Astrocyte of the spinal cord (primary cell): ENCODE measurements at regions not wholly inside any gene's neighbourhood (a gene's known extent, or its start where the extent isn't known, plus 50 kb on each side); places are given as distances from the start of the nearest gene placed in this dataset.

Source experiments
- DNase-seq: peaks from one replicate; pipeline ENCODE4 v3.0.0; 2011; ENCODE audit warnings: low read depth, low spot score
- H3K4me3 ChIP-seq: 2 replicates; pipeline ENCODE4 v1.5.1; 2011; ENCODE audit warnings: low read depth, mild to moderate bottlenecking, low read length, moderate library complexity
- CTCF ChIP-seq: IDR thresholded peaks from 2 replicates; pipeline ENCODE4 v1.5.1; 2012; ENCODE audit warnings: low read depth, mild to moderate bottlenecking, low read length, inconsistent platforms
- in situ Hi-C: cut with HindIII; loops from 2 replicates; pipeline ENCODE4 v1.10.0; 2017; ENCODE audit warnings: low sequenced_read_pairs

- H3K4me3 ChIP-seq = no peak overlapping the region
- in situ Hi-C loops = no loop called here
These were observed 174.8 kb upstream of the PRPS1L1 start for GRCh38 chr7:18202315-18203045.

GRCh38 chr7:18206331-18206730 is 178.7 kb upstream of the PRPS1L1 start:
- no peak for TF ChIP-seq CTCF
- no peak overlapping the region for H3K4me3 ChIP-seq
- no peak for DNase-seq
- in situ Hi-C loops = no loop called here

More at GRCh38 chr7:18202315-18203045, 174.8 kb upstream of the PRPS1L1 start:
- DNase-seq = no peak
- no peak for TF ChIP-seq CTCF

GRCh38 chr7:18208921-18209320 is 181.3 kb upstream of the PRPS1L1 start:
- no peak for DNase-seq
- in situ Hi-C loops = no loop called here
- no peak for TF ChIP-seq CTCF
- no peak overlapping the region for H3K4me3 ChIP-seq

- no peak for DNase-seq
- in situ Hi-C loops = no loop called here
- H3K4me3 ChIP-seq = no peak overlapping the region
- no peak for TF ChIP-seq CTCF
These were observed 182.7 kb upstream of the PRPS1L1 start for GRCh38 chr7:18210377-18210776.

- H3K4me3 ChIP-seq = no peak overlapping the region
- TF ChIP-seq CTCF = no peak
- in situ Hi-C loops = no loop called here
- DNase-seq = no peak
These were observed 183.1 kb upstream of the PRPS1L1 start for GRCh38 chr7:18210788-18211187.

GRCh38 chr7:18212308-18212707 is 184.7 kb upstream of the PRPS1L1 start:
- no peak for DNase-seq
- H3K4me3 ChIP-seq = no peak overlapping the region
- no peak for TF ChIP-seq CTCF
- in situ Hi-C loops = no loop called here
